GM12873 (cell line): ENCODE measurements at regions not wholly inside any gene's neighbourhood (a gene's known extent, or its start where the extent isn't known, plus 50 kb on each side); places are given as distances from the start of the nearest gene placed in this dataset.

ENCODE experiments used
- CTCF ChIP-seq: IDR thresholded peaks from 2 replicates; pipeline ENCODE4 v1.5.1; 2012; ENCODE audit warnings: low read depth, mild to moderate bottlenecking, moderate library complexity, low read length, control low read depth; ENCODE audit not compliant: insufficient read depth; ENCODE audit errors: missing control alignments

- TF ChIP-seq CTCF = no peak
Observed at GRCh38 chr12:65616022-65616421, 208.3 kb upstream of the HMGA2 start.

- no peak for TF ChIP-seq CTCF
Observed at GRCh38 chr12:65618588-65618987, 205.7 kb upstream of the HMGA2 start.

GRCh38 chr12:65619018-65619417 is 205.3 kb upstream of the HMGA2 start:
- TF ChIP-seq CTCF = no peak

GRCh38 chr12:65620046-65620445 is 204.2 kb upstream of the HMGA2 start:
- no peak for TF ChIP-seq CTCF

GRCh38 chr12:65622056-65622455 is 202.2 kb upstream of the HMGA2 start:
- TF ChIP-seq CTCF = no peak

- no peak for TF ChIP-seq CTCF
Observed at GRCh38 chr12:65623507-65623906, 200.8 kb upstream of the HMGA2 start.

- no peak for TF ChIP-seq CTCF
Observed at GRCh38 chr12:65624554-65625086, 199.7 kb upstream of the HMGA2 start.
